MM.1S (cell line): ENCODE measurements at regions not wholly inside any gene's neighbourhood (a gene's known extent, or its start where the extent isn't known, plus 50 kb on each side); places are given as distances from the start of the nearest gene placed in this dataset.

ENCODE experiments used
- DNase-seq: peaks from one replicate; pipeline ENCODE4 v3.0.0-alpha.2; 2015
- H2AFZ ChIP-seq: fragments of 300-600 bp; sonication (generic); 2 replicates; pipeline ENCODE4 v1.6.0; 2016; ENCODE audit warnings: antibody characterized with exemption, low read length
- H3F3A ChIP-seq: fragments of 300-600 bp; sonication (generic); 2 replicates; pipeline ENCODE4 v1.6.1; 2016; ENCODE audit warnings: mild to moderate bottlenecking, antibody characterized with exemption, low read length, moderate library complexity, mixed read lengths; ENCODE audit not compliant: insufficient read depth
- H3K27ac ChIP-seq: fragments of 300-600 bp; sonication (generic); 2 replicates; pipeline ENCODE4 v1.5.1; 2016; ENCODE audit warnings: mild to moderate bottlenecking, low read length
- H3K27me3 ChIP-seq: fragments of 300-600 bp; sonication (generic); replicated peaks from 2 replicates; pipeline ENCODE4 v1.6.0; 2016; ENCODE audit warnings: low read length; ENCODE audit not compliant: insufficient read depth
- H3K36me3 ChIP-seq: fragments of 300-600 bp; sonication (generic); replicated peaks from 2 replicates; pipeline ENCODE4 v1.6.1; 2016; ENCODE audit warnings: mild to moderate bottlenecking, low read length, mixed read lengths; ENCODE audit not compliant: insufficient read depth
- H3K4me1 ChIP-seq: fragments of 300-600 bp; sonication (generic); 2 replicates; pipeline ENCODE4 v1.6.1; 2016; ENCODE audit warnings: low read length, mixed read lengths
- H3K4me2 ChIP-seq: fragments of 300-600 bp; sonication (generic); 2 replicates; pipeline ENCODE4 v1.6.0; 2016; ENCODE audit warnings: low read depth, low read length
- H3K4me3 ChIP-seq: fragments of 300-600 bp; sonication (generic); 2 replicates; pipeline ENCODE4 v1.5.1; 2016; ENCODE audit warnings: low read length, mixed read lengths
- H3K79me2 ChIP-seq: fragments of 300-600 bp; sonication (generic); 2 replicates; pipeline ENCODE4 v1.6.1; 2016; ENCODE audit warnings: mixed run types, low read length, mixed read lengths
- H3K9ac ChIP-seq: fragments of 300-600 bp; sonication (generic); 2 replicates; pipeline ENCODE4 v1.6.1; 2016; ENCODE audit warnings: low read length, mixed read lengths
- H3K9me2 ChIP-seq: fragments of 300-600 bp; sonication (generic); replicated peaks from 2 replicates; pipeline ENCODE4 v1.6.1; 2016; ENCODE audit warnings: mild to moderate bottlenecking, low read length, mixed read lengths; ENCODE audit not compliant: insufficient read depth
- H3K9me3 ChIP-seq: fragments of 300-600 bp; sonication (generic); replicated peaks from 2 replicates; pipeline ENCODE4 v1.6.1; 2016; ENCODE audit warnings: mild to moderate bottlenecking, low read length, mixed read lengths; ENCODE audit not compliant: insufficient read depth
- H4K20me1 ChIP-seq: fragments of 300-600 bp; sonication (generic); 2 replicates; pipeline ENCODE4 v1.6.1; 2016; ENCODE audit warnings: mild to moderate bottlenecking, low read length, moderate library complexity, mixed read lengths; ENCODE audit not compliant: insufficient read depth
- CTCF ChIP-seq: fragments of 300-600 bp; sonication (generic); IDR thresholded peaks from 2 replicates; pipeline ENCODE4 v1.5.1; 2016; ENCODE audit warnings: antibody characterized with exemption, low read length, mixed read lengths
- EZH2 ChIP-seq: fragments of 300-600 bp; sonication (generic); optimal IDR thresholded peaks from 2 replicates; pipeline ENCODE3; 2017; ENCODE audit warnings: low read depth, mild to moderate bottlenecking, antibody characterized with exemption, low read length, mixed read lengths
- EZH2phosphoT487 ChIP-seq: fragments of 300-600 bp; sonication (generic); IDR thresholded peaks from 2 replicates; pipeline ENCODE4 v1.6.1; 2018; ENCODE audit warnings: antibody characterized with exemption, low read length

- Histone ChIP-seq H3F3A (no peaks in the 10 kb centered on the region), H3K9me2 (no peaks in the 10 kb centered on the region), H4K20me1 (no peaks in the 10 kb centered on the region), H3K79me2 (no peaks in the 10 kb centered on the region), H3K9me3 (no peaks in the 10 kb centered on the region), H3K36me3 (no peaks in the 10 kb centered on the region), H3K4me3 (no peak overlapping the region), H3K4me2 (no peak overlapping the region), H3K4me1 (no peaks in the 10 kb centered on the region), H2AFZ (no peak overlapping the region), H3K27me3 (no peaks in the 10 kb centered on the region), H3K27ac (no peak overlapping the region), H3K9ac (no peak overlapping the region)
- TF ChIP-seq CTCF: no peak
- no peak for TF ChIP-seq EZH2phosphoT487
- no peak for TF ChIP-seq EZH2
- peak; percentile 71 for DNase-seq
Observed at GRCh38 chr4:82017680-82018079, 356.1 kb downstream of the HNRNPD start.

GRCh38 chr4:82005158-82005557 lies 368.6 kb downstream of the HNRNPD start:
- no peak overlapping the region for H2AFZ ChIP-seq
- no peaks in the 10 kb centered on the region for H3K79me2 ChIP-seq
- H3K4me3 ChIP-seq: no peak overlapping the region
- peaks cover 13% of the 10 kb centered on the region for H3K27me3 ChIP-seq
- H4K20me1 ChIP-seq: no peaks in the 10 kb centered on the region
- H3K27ac ChIP-seq: no peak overlapping the region
- H3K4me1 ChIP-seq: no peaks in the 10 kb centered on the region
- no peaks in the 10 kb centered on the region for H3K36me3 ChIP-seq
- no peak for TF ChIP-seq CTCF
- no peak for TF ChIP-seq EZH2
- no peak for TF ChIP-seq EZH2phosphoT487
- no peak overlapping the region for H3K9ac ChIP-seq
- H3F3A ChIP-seq: no peaks in the 10 kb centered on the region
- no peaks in the 10 kb centered on the region; the same call in 1 of the 2 replicates for H3K9me3 ChIP-seq
- no peaks in the 10 kb centered on the region for H3K9me2 ChIP-seq
- no peak for DNase-seq
- H3K4me2 ChIP-seq: no peak overlapping the region

DNA sequence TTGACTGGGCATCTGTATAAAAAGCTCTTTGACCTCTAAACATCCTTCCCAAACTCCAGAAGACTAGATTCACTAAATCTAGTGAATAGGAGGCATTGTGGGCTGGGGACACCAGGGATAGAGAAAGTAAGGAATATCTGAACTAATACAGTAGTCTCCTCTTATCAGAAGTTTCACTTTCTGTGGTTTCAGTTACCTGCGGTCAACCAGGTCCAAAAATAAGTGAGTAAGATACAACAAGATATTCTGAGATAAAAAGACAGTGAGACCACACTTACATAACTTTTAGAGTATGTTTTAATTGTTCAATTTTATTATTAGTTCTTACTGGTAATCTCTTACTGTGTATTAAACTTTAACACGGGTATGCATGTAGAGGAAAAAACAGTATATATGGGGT lies 376.5 kb downstream of the HNRNPD start:
- Histone ChIP-seq H3K9ac (no peak overlapping the region), H3K27me3 (peaks cover 83% of the 10 kb centered on the region), H4K20me1 (no peaks in the 10 kb centered on the region), H3K4me1 (no peaks in the 10 kb centered on the region), H2AFZ (no peak overlapping the region), H3K9me2 (no peaks in the 10 kb centered on the region), H3F3A (no peaks in the 10 kb centered on the region), H3K36me3 (no peaks in the 10 kb centered on the region), H3K79me2 (no peaks in the 10 kb centered on the region), H3K4me2 (no peak overlapping the region), H3K9me3 (no peaks in the 10 kb centered on the region), H3K27ac (no peak overlapping the region), H3K4me3 (no peak overlapping the region)
- TF ChIP-seq CTCF: no peak
- peak; percentile 51; the same call in 1 of the 2 replicates for TF ChIP-seq EZH2phosphoT487
- no peak for TF ChIP-seq EZH2
- DNase-seq: peak; percentile 64
